NCI-H2107 (cell line): ENCODE measurements at regions not wholly inside any gene's neighbourhood (a gene's known extent, or its start where the extent isn't known, plus 50 kb on each side); places are given as distances from the start of the nearest gene placed in this dataset.
"Not testable (repeated sequence)": the region's sequence is repeated elsewhere in the genome, so short reads cannot be mapped to it uniquely, and the experiment has no call there.

Source experiments
- DNase-seq: peaks from one replicate; lab custom pipeline; 2025; lab: John Stamatoyannopoulos, UW

- no peak for DNase-seq
Observed at GRCh38 chr20:22690616-22691179, 106.3 kb upstream of the FOXA2 start.

GRCh38 chr20:22691369-22692118, 107.2 kb upstream of the FOXA2 start:
- peak; percentile 62 for DNase-seq

GRCh38 chr20:22692119-22692475, 107.7 kb upstream of the FOXA2 start:
- no peak for DNase-seq

GRCh38 chr20:22692620-22693019, 108.2 kb upstream of the FOXA2 start:
- not testable (repeated sequence) for DNase-seq

GRCh38 chr20:22696759-22697158, 112.4 kb upstream of the FOXA2 start:
- DNase-seq = no peak

- DNase-seq = no peak
Observed at GRCh38 chr20:22698259-22698842, 114.0 kb upstream of the FOXA2 start.

GRCh38 chr20:22699396-22699795, 115.0 kb upstream of the FOXA2 start:
- DNase-seq = no peak

GRCh38 chr20:22700367-22700766, 116.0 kb upstream of the FOXA2 start:
- DNase-seq = no peak

- DNase-seq = no peak
Observed at GRCh38 chr20:22701679-22702308, 117.4 kb upstream of the FOXA2 start.

GRCh38 chr20:22703843-22704242, 119.5 kb upstream of the FOXA2 start:
- DNase-seq = no peak

- no peak for DNase-seq
Observed at GRCh38 chr20:22711971-22712755, 127.8 kb upstream of the FOXA2 start.

GRCh38 chr20:22716821-22717351, 132.5 kb upstream of the FOXA2 start:
- DNase-seq = no peak

GRCh38 chr20:22717466-22717865, 133.1 kb upstream of the FOXA2 start:
- DNase-seq = no peak

GRCh38 chr20:22719167-22719591, 134.8 kb upstream of the FOXA2 start:
- DNase-seq = no peak

GRCh38 chr20:22720206-22720605, 135.8 kb upstream of the FOXA2 start:
- DNase-seq = no peak

GRCh38 chr20:22722811-22723210, 138.4 kb upstream of the FOXA2 start:
- no peak for DNase-seq

- DNase-seq = no peak
Observed at GRCh38 chr20:22723659-22724058, 139.3 kb upstream of the FOXA2 start.

GRCh38 chr20:22728146-22728745, 143.9 kb upstream of the FOXA2 start:
- no peak for DNase-seq

- DNase-seq = no peak
Observed at GRCh38 chr20:22729180-22729579, 144.8 kb upstream of the FOXA2 start.

- DNase-seq = no peak
Observed at GRCh38 chr20:22729616-22730236, 145.4 kb upstream of the FOXA2 start.

- DNase-seq = no peak
Observed at GRCh38 chr20:22732751-22733150, 148.4 kb upstream of the FOXA2 start.
